OCI-LY7 (cell line): ENCODE measurements at regions not wholly inside any gene's neighbourhood (a gene's known extent, or its start where the extent isn't known, plus 50 kb on each side); places are given as distances from the start of the nearest gene placed in this dataset.

ENCODE experiments used
- BruUV-seq: library from RNA; stranded (reverse); fragments of 400-500 nt; replicated peaks from 2 replicates; lab custom pipeline; 2021; lab: Mats Ljungman, UMichigan
- CTCF ChIA-PET: fragments of 300-600 bp; sonication (Branson Sonifier 250); formaldehyde crosslinking; loops from one replicate; lab custom pipeline; 2022; ENCODE audit warnings: antibody characterized with exemption; ENCODE audit not compliant: unreplicated experiment; lab: Charles Lee
- POLR2A ChIA-PET: fragments of 300-600 bp; sonication (Branson Sonifier 250); formaldehyde crosslinking; loops from one replicate; lab custom pipeline; 2022; ENCODE audit warnings: antibody characterized with exemption; lab: Charles Lee
- DNase-seq: peaks from one replicate; pipeline ENCODE4 v3.0.0-alpha.2; 2015; ENCODE audit warnings: low spot score
- H2AFZ ChIP-seq: fragments of 200-600 bp; sonication (generic), shearing (Covaris generic); 2 replicates; pipeline ENCODE4 v1.6.1; 2014; ENCODE audit warnings: mild to moderate bottlenecking, antibody characterized with exemption, low read length, moderate library complexity
- H3K27ac ChIP-seq: fragments of 200-600 bp; sonication (generic); 2 replicates; pipeline ENCODE4 v1.5.1; 2014; ENCODE audit warnings: mixed run types, low read depth, mild to moderate bottlenecking, moderate library complexity, low read length, inconsistent platforms; ENCODE audit not compliant: poor library complexity, severe bottlenecking
- H3K36me3 ChIP-seq: fragments of 200-600 bp; sonication (generic); 2 replicates; pipeline ENCODE4 v1.6.1; 2014; ENCODE audit warnings: mild to moderate bottlenecking, antibody characterized with exemption, low read length, moderate library complexity, mixed read lengths; ENCODE audit not compliant: insufficient read depth
- H3K4me1 ChIP-seq: fragments of 200-600 bp; sonication (generic); 2 replicates; pipeline ENCODE4 v1.5.1; 2014; ENCODE audit warnings: mild to moderate bottlenecking, low read length; ENCODE audit not compliant: insufficient read depth, poor library complexity, severe bottlenecking
- H3K4me2 ChIP-seq: fragments of 200-600 bp; sonication (generic); 2 replicates; pipeline ENCODE4 v1.6.1; 2014; ENCODE audit warnings: mild to moderate bottlenecking, low read length
- H3K4me3 ChIP-seq: fragments of 200-600 bp; sonication (generic); 2 replicates; pipeline ENCODE4 v1.5.1; 2014; ENCODE audit warnings: mild to moderate bottlenecking, low read depth, low read length; ENCODE audit not compliant: poor library complexity, severe bottlenecking
- H3K79me2 ChIP-seq: fragments of 200-600 bp; sonication (generic); 2 replicates; pipeline ENCODE4 v1.6.1; 2016; ENCODE audit warnings: low read depth, mild to moderate bottlenecking, low read length, moderate library complexity, mixed read lengths; ENCODE audit not compliant: insufficient read depth
- H3K9me2 ChIP-seq: fragments of 200-600 bp; sonication (generic); 2 replicates; pipeline ENCODE4 v1.6.1; 2016; ENCODE audit warnings: mild to moderate bottlenecking, low read length, mixed read lengths; ENCODE audit not compliant: insufficient read depth
- H3K9me3 ChIP-seq: fragments of 200-600 bp; sonication (generic); 2 replicates; pipeline ENCODE4 v1.6.1; 2014; ENCODE audit warnings: mild to moderate bottlenecking, mixed run types, low read length, mixed read lengths
- H4K20me1 ChIP-seq: fragments of 200-600 bp; sonication (generic); 2 replicates; pipeline ENCODE4 v1.6.1; 2014; ENCODE audit warnings: mild to moderate bottlenecking, antibody characterized with exemption, low read length, moderate library complexity, mixed read lengths; ENCODE audit not compliant: insufficient read depth
- CTCF ChIP-seq: fragments of 200-600 bp; sonication (generic); conservative IDR thresholded peaks from 2 replicates; pipeline ENCODE4 v1.5.1; 2014; ENCODE audit warnings: mild to moderate bottlenecking, antibody characterized with exemption, low read length, moderate library complexity, mixed read lengths
- EZH2phosphoT487 ChIP-seq: fragments of 200-600 bp; sonication (generic); IDR thresholded peaks from 2 replicates; pipeline ENCODE4 v1.6.1; 2018; ENCODE audit warnings: low read depth, borderline replicate concordance, mild to moderate bottlenecking, mixed run types, antibody characterized with exemption, low read length, moderate library complexity, mixed read lengths
- intact Hi-C: fragments of 100-400 bp; cut with micrococcal nuclease; formaldehyde crosslinking; loops from one replicate; pipeline ENCODE4 v1.10.0; 2022; ENCODE audit not compliant: unreplicated experiment

- Histone ChIP-seq H3K79me2 (no peaks in the 10 kb centered on the region), H3K4me3 (no peak overlapping the region), H4K20me1 (no peaks in the 10 kb centered on the region), H2AFZ (no peak overlapping the region), H3K9me2 (no peaks in the 10 kb centered on the region), H3K27ac (no peak overlapping the region), H3K4me2 (no peak overlapping the region), H3K4me1 (peaks cover 6% of the 10 kb centered on the region), H3K36me3 (no peaks in the 10 kb centered on the region), H3K9me3 (no peaks in the 10 kb centered on the region)
- no peak for DNase-seq
- CTCF ChIA-PET = no interaction called here
- POLR2A ChIA-PET = interaction anchor here (0.7 kb wide), 2 partner anchors 78 to 790 kb away, joined by 3 to 5 read pairs; no protein-coding TSS in a partner anchor
- TF ChIP-seq CTCF (no peak), EZH2phosphoT487 (no peak)
- no TSS peak for BruUV-seq
- intact Hi-C loops = no loop called here
These were observed 154.1 kb downstream of the RPS12 start for GRCh38 chr6:132968419-132968950.

DNA sequence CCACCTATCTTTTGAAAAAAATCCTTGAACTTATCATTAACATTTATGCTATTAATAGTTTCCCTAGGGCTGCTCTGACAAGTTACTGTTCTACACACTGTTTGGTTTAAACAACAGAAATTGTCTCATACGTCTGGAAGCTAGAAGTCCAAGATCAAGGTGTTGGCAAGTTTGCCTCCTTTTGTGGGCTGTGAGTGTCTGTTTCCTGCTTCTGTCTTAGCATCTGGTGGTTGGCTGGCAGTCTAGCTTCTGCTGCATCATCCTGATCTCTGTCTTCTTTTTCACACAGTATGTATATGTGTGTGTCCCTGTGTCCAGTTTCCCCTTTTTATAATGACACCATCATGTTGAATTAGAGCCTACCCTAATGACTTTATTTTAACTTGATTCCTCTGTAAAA, 154.8 kb downstream of the RPS12 start:
- H4K20me1 ChIP-seq = no peaks in the 10 kb centered on the region
- H3K4me1 ChIP-seq = peaks cover 6% of the 10 kb centered on the region
- H3K36me3 ChIP-seq = no peaks in the 10 kb centered on the region
- no peak overlapping the region for H3K4me2 ChIP-seq
- POLR2A ChIA-PET = interaction anchor here (0.7 kb wide), 1 partner anchor 78 kb away, joined by 5 read pairs; no protein-coding TSS in a partner anchor
- BruUV-seq = no TSS peak
- no peaks in the 10 kb centered on the region for H3K9me2 ChIP-seq
- H3K4me3 ChIP-seq = no peak overlapping the region
- H3K9me3 ChIP-seq = no peaks in the 10 kb centered on the region
- CTCF ChIA-PET = no interaction called here
- TF ChIP-seq EZH2phosphoT487 = no peak
- no peak for TF ChIP-seq CTCF
- intact Hi-C loops = no loop called here
- no peaks in the 10 kb centered on the region for H3K79me2 ChIP-seq
- no peak overlapping the region for H3K27ac ChIP-seq
- DNase-seq = no peak
- H2AFZ ChIP-seq = no peak overlapping the region

DNA sequence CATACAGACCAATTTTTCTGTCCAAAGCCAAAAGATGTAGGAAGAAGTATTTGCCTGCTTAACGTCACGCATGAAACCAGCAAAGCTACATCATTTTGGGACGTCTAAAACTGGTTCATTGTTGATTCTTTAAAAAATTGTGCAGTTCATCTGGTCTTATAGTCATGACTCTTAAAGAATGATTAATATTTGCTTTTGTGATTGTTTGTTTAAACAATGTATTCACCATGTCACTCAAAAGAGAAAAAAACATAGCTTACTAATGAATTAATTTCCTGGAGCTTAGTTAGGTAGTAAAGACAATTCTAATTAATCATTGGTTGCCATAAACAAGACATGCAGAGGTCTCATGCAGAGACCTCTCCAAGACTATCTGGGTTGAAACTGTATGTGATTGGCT, 157.3 kb downstream of the RPS12 start:
- intact Hi-C loops = no loop called here
- H2AFZ ChIP-seq = no peak overlapping the region
- ChIA-PET POLR2A (interaction anchor here (0.6 kb wide), 1 partner anchor 424 kb away, joined by 3 read pairs; no protein-coding TSS in a partner anchor), CTCF (no interaction called here)
- H3K9me2 ChIP-seq = no peaks in the 10 kb centered on the region
- H3K4me2 ChIP-seq = no peak overlapping the region
- peaks cover 6% of the 10 kb centered on the region for H3K4me1 ChIP-seq
- H3K27ac ChIP-seq = no peak overlapping the region
- H4K20me1 ChIP-seq = no peaks in the 10 kb centered on the region
- H3K36me3 ChIP-seq = no peaks in the 10 kb centered on the region
- TF ChIP-seq EZH2phosphoT487 = no peak
- TF ChIP-seq CTCF = no peak
- no peaks in the 10 kb centered on the region for H3K9me3 ChIP-seq
- no peak overlapping the region for H3K4me3 ChIP-seq
- no peaks in the 10 kb centered on the region for H3K79me2 ChIP-seq
- no TSS peak for BruUV-seq
- DNase-seq = no peak
